ENCODE measurements at regions not wholly inside any gene's neighbourhood (a gene's known extent, or its start where the extent isn't known, plus 50 kb on each side); places are given as distances from the start of the nearest gene placed in this dataset.

DNA sequence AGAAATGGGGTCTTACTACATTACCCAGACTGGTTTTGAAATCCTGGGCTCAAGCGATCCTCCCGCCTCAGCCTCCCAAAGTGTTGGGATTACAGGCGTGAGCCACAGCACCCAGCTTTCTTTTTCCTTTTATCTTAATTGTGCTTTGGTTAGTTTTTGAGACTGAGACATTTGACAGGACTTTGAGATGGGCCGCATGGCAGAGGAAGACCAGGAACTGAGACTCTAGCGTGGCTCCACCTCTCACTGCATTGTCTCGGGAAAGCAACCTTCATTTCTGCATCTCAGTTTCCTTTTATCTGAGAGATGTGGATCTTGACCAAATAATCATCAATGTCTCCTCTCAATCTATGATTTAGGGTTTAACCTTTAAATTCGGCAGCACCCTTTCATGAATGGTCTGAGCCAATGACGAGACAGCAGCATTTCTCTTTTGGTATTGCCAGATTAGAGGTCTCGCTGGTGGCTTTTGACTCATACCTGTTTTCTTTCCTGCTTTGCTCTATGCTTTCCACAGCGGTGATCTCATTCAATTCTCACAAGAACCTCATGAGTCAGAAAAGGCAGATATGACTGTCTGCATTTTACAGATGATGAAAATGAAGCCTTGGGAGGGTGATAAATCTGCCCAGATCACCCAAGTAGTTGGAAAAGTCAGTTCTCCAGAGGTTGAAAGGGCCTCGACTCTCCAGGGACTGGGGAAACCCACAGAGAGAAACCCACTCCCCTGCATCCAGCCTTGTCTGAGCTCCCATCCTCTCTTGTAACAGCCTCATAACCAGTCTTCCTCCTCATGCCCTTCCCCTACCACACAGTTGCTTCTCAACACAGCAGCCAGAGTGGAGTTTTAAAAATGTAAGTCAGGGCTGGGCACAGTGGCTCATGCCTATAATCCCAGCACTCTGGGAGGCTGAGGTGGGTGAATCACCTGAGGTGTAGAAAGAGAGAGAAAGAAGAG, 84.8 kb upstream of the FOXB1 start:
- peaks cover 11% of the 10 kb centered on the region for H3K27me3 ChIP-seq (ENCODE audit: control insufficient read depth, insufficient read depth, low read length)
- H3K4me3 ChIP-seq (ENCODE audit: low read depth, low read length) = peak overlapping the region; percentile 72
- Mint-ChIP-seq H3K9me3 (no peaks in the 10 kb centered on the region), H3K27me3 (peaks cover 23% of the 10 kb centered on the region), H3K27ac (peak overlapping the region; percentile 48 to 89 (median 86)), H3K4me1 (peaks cover 8 to 28% (median 18%) of the 10 kb centered on the region in 4 donors), H3K36me3 (no peaks in the 10 kb centered on the region), H3K4me3 (peak overlapping the region in 3 of 4 donors; percentile 75 to 89 (median 76))
- peaks cover 17% of the 10 kb centered on the region for H3K4me1 ChIP-seq (ENCODE audit: control insufficient read depth, insufficient read depth, low read length, poor library complexity, severe bottlenecking)
- H3K36me3 ChIP-seq (ENCODE audit: control insufficient read depth, insufficient read depth, low read length) = no peaks in the 10 kb centered on the region
- H3K9me3 ChIP-seq (ENCODE audit: control insufficient read depth in 2 of 2, low read length in 2 of 2) = no peaks in the 10 kb centered on the region
- ATAC-seq (ENCODE audit: low read depth in 2 of 2) = peak; percentile 90 to 94
- no peak overlapping the region for H3K27ac ChIP-seq (ENCODE audit: insufficient read depth, low read length, poor library complexity, severe bottlenecking)
- DNase-seq = peak; percentile 9 to 86 (median 45)

GRCh38 chr15:59917504-59918157, 86.5 kb upstream of the FOXB1 start:
- Histone ChIP-seq H3K27ac (ENCODE audit: insufficient read depth, low read length, poor library complexity, severe bottlenecking) (no peak overlapping the region), H3K4me1 (ENCODE audit: control insufficient read depth, insufficient read depth, low read length, poor library complexity, severe bottlenecking) (peaks cover 17% of the 10 kb centered on the region), H3K27me3 (ENCODE audit: control insufficient read depth, insufficient read depth, low read length) (peaks cover 15% of the 10 kb centered on the region), H3K9me3 (ENCODE audit: control insufficient read depth in 2 of 2, low read length in 2 of 2) (no peaks in the 10 kb centered on the region), H3K4me3 (ENCODE audit: low read depth, low read length) (no peak overlapping the region), H3K36me3 (ENCODE audit: control insufficient read depth, insufficient read depth, low read length) (no peaks in the 10 kb centered on the region)
- Mint-ChIP-seq H3K4me1 (peaks cover 8 to 28% (median 18%) of the 10 kb centered on the region in 4 donors), H3K4me3 (peak overlapping the region in 1 of 4 donors; percentile 7), H3K36me3 (no peaks in the 10 kb centered on the region), H3K9me3 (no peaks in the 10 kb centered on the region), H3K27me3 (peaks cover 32% of the 10 kb centered on the region), H3K27ac (peak overlapping the region in 1 of 3 donors; percentile 1)
- peak; percentile 56 to 63 for ATAC-seq (ENCODE audit: low read depth in 2 of 2)
- DNase-seq = peak; percentile 32 to 71 (median 56)

- H3K36me3 Mint-ChIP-seq = no peaks in the 10 kb centered on the region
- DNase-seq (no peak), ATAC-seq (ENCODE audit: low read depth in 2 of 2) (no peak)
- no peaks in the 10 kb centered on the region for H3K4me1 Mint-ChIP-seq
- Histone ChIP-seq H3K4me3 (ENCODE audit: low read depth, low read length) (no peak overlapping the region), H3K9me3 (ENCODE audit: control insufficient read depth in 2 of 2, low read length in 2 of 2) (no peaks in the 10 kb centered on the region), H3K4me1 (ENCODE audit: control insufficient read depth, insufficient read depth, low read length, poor library complexity, severe bottlenecking) (no peaks in the 10 kb centered on the region), H3K36me3 (ENCODE audit: control insufficient read depth, insufficient read depth, low read length) (no peaks in the 10 kb centered on the region), H3K27me3 (ENCODE audit: control insufficient read depth, insufficient read depth, low read length) (peaks cover 19% of the 10 kb centered on the region), H3K27ac (ENCODE audit: insufficient read depth, low read length, poor library complexity, severe bottlenecking) (no peak overlapping the region)
- peaks cover 50% of the 10 kb centered on the region for H3K27me3 Mint-ChIP-seq
- H3K27ac Mint-ChIP-seq = no peak overlapping the region
- peaks cover 0 to 1% (median 0%) of the 10 kb centered on the region in 7 donors for H3K9me3 Mint-ChIP-seq
- no peak overlapping the region for H3K4me3 Mint-ChIP-seq
Measured at GRCh38 chr15:59906046-59906445, 98.1 kb upstream of the FOXB1 start.

GRCh38 chr15:59905176-59905575, 98.9 kb upstream of the FOXB1 start:
- ATAC-seq (ENCODE audit: low read depth in 2 of 2) (no peak), DNase-seq (no peak)
- H3K9me3 Mint-ChIP-seq = peaks cover 0 to 1% (median 0%) of the 10 kb centered on the region in 7 donors
- H3K4me3 ChIP-seq (ENCODE audit: low read depth, low read length) = no peak overlapping the region
- peaks cover 48% of the 10 kb centered on the region for H3K27me3 Mint-ChIP-seq
- no peaks in the 10 kb centered on the region for H3K4me1 Mint-ChIP-seq
- no peaks in the 10 kb centered on the region for H3K9me3 ChIP-seq (ENCODE audit: control insufficient read depth in 2 of 2, low read length in 2 of 2)
- no peak overlapping the region for H3K4me3 Mint-ChIP-seq
- H3K36me3 ChIP-seq (ENCODE audit: control insufficient read depth, insufficient read depth, low read length) = no peaks in the 10 kb centered on the region
- peaks cover 19% of the 10 kb centered on the region for H3K27me3 ChIP-seq (ENCODE audit: control insufficient read depth, insufficient read depth, low read length)
- H3K4me1 ChIP-seq (ENCODE audit: control insufficient read depth, insufficient read depth, low read length, poor library complexity, severe bottlenecking) = no peaks in the 10 kb centered on the region
- no peak overlapping the region for H3K27ac Mint-ChIP-seq
- no peak overlapping the region for H3K27ac ChIP-seq (ENCODE audit: insufficient read depth, low read length, poor library complexity, severe bottlenecking)
- no peaks in the 10 kb centered on the region for H3K36me3 Mint-ChIP-seq

GRCh38 chr15:59904450-59905135, 99.5 kb upstream of the FOXB1 start:
- Mint-ChIP-seq H3K4me1 (no peaks in the 10 kb centered on the region), H3K4me3 (no peak overlapping the region), H3K27me3 (peaks cover 48% of the 10 kb centered on the region), H3K27ac (no peak overlapping the region), H3K36me3 (no peaks in the 10 kb centered on the region), H3K9me3 (peaks cover 0 to 1% (median 0%) of the 10 kb centered on the region in 7 donors)
- H3K27ac ChIP-seq (ENCODE audit: insufficient read depth, low read length, poor library complexity, severe bottlenecking) = no peak overlapping the region
- no peak for ATAC-seq (ENCODE audit: low read depth in 2 of 2)
- no peaks in the 10 kb centered on the region for H3K9me3 ChIP-seq (ENCODE audit: control insufficient read depth in 2 of 2, low read length in 2 of 2)
- H3K4me1 ChIP-seq (ENCODE audit: control insufficient read depth, insufficient read depth, low read length, poor library complexity, severe bottlenecking) = no peaks in the 10 kb centered on the region
- no peaks in the 10 kb centered on the region for H3K36me3 ChIP-seq (ENCODE audit: control insufficient read depth, insufficient read depth, low read length)
- no peak overlapping the region for H3K4me3 ChIP-seq (ENCODE audit: low read depth, low read length)
- H3K27me3 ChIP-seq (ENCODE audit: control insufficient read depth, insufficient read depth, low read length) = peaks cover 18% of the 10 kb centered on the region
- no peak for DNase-seq

- H3K4me3 ChIP-seq (ENCODE audit: low read depth, low read length) = no peak overlapping the region
- H3K36me3 ChIP-seq (ENCODE audit: control insufficient read depth, insufficient read depth, low read length) = no peaks in the 10 kb centered on the region
- no peaks in the 10 kb centered on the region for H3K9me3 ChIP-seq (ENCODE audit: control insufficient read depth in 2 of 2, low read length in 2 of 2)
- Mint-ChIP-seq H3K4me1 (no peaks in the 10 kb centered on the region), H3K27me3 (peaks cover 12% of the 10 kb centered on the region), H3K4me3 (no peak overlapping the region), H3K27ac (no peak overlapping the region), H3K9me3 (peaks cover 0 to 2% (median 0%) of the 10 kb centered on the region in 7 donors), H3K36me3 (no peaks in the 10 kb centered on the region)
- peaks cover 10% of the 10 kb centered on the region for H3K27me3 ChIP-seq (ENCODE audit: control insufficient read depth, insufficient read depth, low read length)
- DNase-seq (no peak), ATAC-seq (ENCODE audit: low read depth in 2 of 2) (no peak)
- H3K27ac ChIP-seq (ENCODE audit: insufficient read depth, low read length, poor library complexity, severe bottlenecking) = no peak overlapping the region
- H3K4me1 ChIP-seq (ENCODE audit: control insufficient read depth, insufficient read depth, low read length, poor library complexity, severe bottlenecking) = no peaks in the 10 kb centered on the region
Measured at GRCh38 chr15:59896663-59897074, 107.4 kb upstream of the FOXB1 start.

DNA sequence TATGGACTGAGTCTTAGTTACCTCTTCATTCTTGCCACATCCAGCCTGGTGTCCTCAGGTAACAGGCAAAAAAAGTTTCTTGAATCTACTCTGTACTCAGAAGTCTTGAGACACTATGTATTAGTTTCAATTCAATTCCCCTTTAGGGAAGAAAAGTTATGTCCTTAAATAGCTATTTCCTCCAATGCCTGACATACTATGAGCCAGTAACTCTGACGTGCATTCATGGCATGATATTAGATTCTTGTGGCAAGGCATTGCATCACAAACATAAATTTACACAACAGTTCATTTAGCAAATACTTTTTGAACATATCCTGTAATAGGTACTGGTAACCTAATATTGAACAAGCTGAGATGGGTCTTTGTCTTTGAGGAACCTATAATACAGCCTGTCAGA, 109.3 kb upstream of the FOXB1 start:
- H3K27me3 Mint-ChIP-seq = peaks cover 20% of the 10 kb centered on the region
- Histone ChIP-seq H3K4me1 (ENCODE audit: control insufficient read depth, insufficient read depth, low read length, poor library complexity, severe bottlenecking) (no peaks in the 10 kb centered on the region), H3K27me3 (ENCODE audit: control insufficient read depth, insufficient read depth, low read length) (peaks cover 11% of the 10 kb centered on the region), H3K9me3 (ENCODE audit: control insufficient read depth in 2 of 2, low read length in 2 of 2) (no peaks in the 10 kb centered on the region), H3K4me3 (ENCODE audit: low read depth, low read length) (no peak overlapping the region), H3K27ac (ENCODE audit: insufficient read depth, low read length, poor library complexity, severe bottlenecking) (no peak overlapping the region), H3K36me3 (ENCODE audit: control insufficient read depth, insufficient read depth, low read length) (no peaks in the 10 kb centered on the region)
- H3K4me3 Mint-ChIP-seq = no peak overlapping the region
- no peaks in the 10 kb centered on the region for H3K4me1 Mint-ChIP-seq
- H3K9me3 Mint-ChIP-seq = peaks cover 0 to 2% (median 0%) of the 10 kb centered on the region in 7 donors
- no peaks in the 10 kb centered on the region for H3K36me3 Mint-ChIP-seq
- no peak for ATAC-seq (ENCODE audit: low read depth in 2 of 2)
- DNase-seq = no peak
- H3K27ac Mint-ChIP-seq = no peak overlapping the region
